ENCODE measurements at regions not wholly inside any gene's neighbourhood (a gene's known extent, or its start where the extent isn't known, plus 50 kb on each side); places are given as distances from the start of the nearest gene placed in this dataset.

DNA sequence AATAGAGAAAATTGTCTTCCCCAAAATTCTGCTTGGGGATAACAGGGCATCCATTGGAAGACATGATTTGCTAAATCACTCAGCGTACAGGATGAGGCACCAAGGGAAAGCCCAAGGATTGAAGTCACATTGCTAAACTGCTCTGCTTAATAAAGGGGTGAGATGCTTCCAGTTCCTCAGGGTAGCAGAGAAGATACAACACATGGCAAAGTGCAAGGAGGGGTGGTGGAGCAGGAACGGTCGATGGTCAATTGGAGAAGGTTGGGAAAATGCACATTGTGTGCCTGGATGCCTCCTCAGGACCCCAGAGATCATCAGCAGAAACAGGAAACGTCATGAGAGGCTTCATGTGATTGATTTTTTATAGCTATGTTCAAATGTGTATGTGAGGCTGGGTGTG is 116.3 kb upstream of the SOX1 start:
- no peak overlapping the region for H3K4me3 ChIP-seq
- no peaks in the 10 kb centered on the region for H3K9me3 ChIP-seq
- WGBS, 3 donors: 67 to 75% (median 72%) methylated on average over 4 of the region's 4 CpGs
- ATAC-seq (no peak), DNase-seq (no peak)
- TF ChIP-seq, protein P1, sequence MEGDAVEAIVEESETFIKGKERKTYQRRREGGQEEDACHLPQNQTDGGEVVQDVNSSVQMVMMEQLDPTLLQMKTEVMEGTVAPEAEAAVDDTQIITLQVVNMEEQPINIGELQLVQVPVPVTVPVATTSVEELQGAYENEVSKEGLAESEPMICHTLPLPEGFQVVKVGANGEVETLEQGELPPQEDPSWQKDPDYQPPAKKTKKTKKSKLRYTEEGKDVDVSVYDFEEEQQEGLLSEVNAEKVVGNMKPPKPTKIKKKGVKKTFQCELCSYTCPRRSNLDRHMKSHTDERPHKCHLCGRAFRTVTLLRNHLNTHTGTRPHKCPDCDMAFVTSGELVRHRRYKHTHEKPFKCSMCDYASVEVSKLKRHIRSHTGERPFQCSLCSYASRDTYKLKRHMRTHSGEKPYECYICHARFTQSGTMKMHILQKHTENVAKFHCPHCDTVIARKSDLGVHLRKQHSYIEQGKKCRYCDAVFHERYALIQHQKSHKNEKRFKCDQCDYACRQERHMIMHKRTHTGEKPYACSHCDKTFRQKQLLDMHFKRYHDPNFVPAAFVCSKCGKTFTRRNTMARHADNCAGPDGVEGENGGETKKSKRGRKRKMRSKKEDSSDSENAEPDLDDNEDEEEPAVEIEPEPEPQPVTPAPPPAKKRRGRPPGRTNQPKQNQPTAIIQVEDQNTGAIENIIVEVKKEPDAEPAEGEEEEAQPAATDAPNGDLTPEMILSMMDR (IDR thresholded peaks at IDR 0.05): no peak
- intact Hi-C loops (cut with DNase I): no loop called here
- no peak overlapping the region for H3K27ac ChIP-seq
- no peaks in the 10 kb centered on the region for H3K36me3 ChIP-seq (ENCODE audit: insufficient read depth in 1 of 2, low read depth in 1 of 2)
- H3K4me1 ChIP-seq: no peaks in the 10 kb centered on the region
- peaks cover 0 to 4% (median 0%) of the 10 kb centered on the region in 3 donors for H3K27me3 ChIP-seq (ENCODE audit: insufficient read depth in 3 of 3, low read length in 2 of 3)

- no peak for ATAC-seq
- Histone ChIP-seq H3K9me3 (no peaks in the 10 kb centered on the region), H3K27ac (no peak overlapping the region), H3K4me3 (no peak overlapping the region), H3K36me3 (ENCODE audit: insufficient read depth in 1 of 2, low read depth in 1 of 2) (no peaks in the 10 kb centered on the region), H3K27me3 (ENCODE audit: insufficient read depth in 3 of 3, low read length in 2 of 3) (peaks cover 0 to 3% (median 0%) of the 10 kb centered on the region in 3 donors), H3K4me1 (no peaks in the 10 kb centered on the region)
- TF ChIP-seq, protein P1 (IDR thresholded peaks at IDR 0.05): no peak
- intact Hi-C loops (cut with DNase I): no loop called here
- 33 to 36% (median 35%) methylated on average over 9 of the region's 9 CpGs for WGBS, 3 donors
- no peak for DNase-seq
Observed at GRCh38 chr13:111952032-111952431, 114.9 kb upstream of the SOX1 start.

- TF ChIP-seq, protein P1 (IDR thresholded peaks at IDR 0.05): no peak
- 45 to 50% (median 49%) methylated on average over 8 of the region's 8 CpGs for WGBS, 3 donors
- Histone ChIP-seq H3K27me3 (ENCODE audit: insufficient read depth in 3 of 3, low read length in 2 of 3) (peaks cover 0 to 2% (median 0%) of the 10 kb centered on the region in 3 donors), H3K9me3 (no peaks in the 10 kb centered on the region), H3K4me3 (no peak overlapping the region), H3K4me1 (no peaks in the 10 kb centered on the region), H3K27ac (no peak overlapping the region), H3K36me3 (ENCODE audit: insufficient read depth in 1 of 2, low read depth in 1 of 2) (no peaks in the 10 kb centered on the region)
- intact Hi-C loops (cut with DNase I): no loop called here
- DNase-seq: no peak
- ATAC-seq: no peak
Observed at GRCh38 chr13:111952814-111953213, 114.1 kb upstream of the SOX1 start.

GRCh38 chr13:111953546-111954178 is 113.3 kb upstream of the SOX1 start:
- WGBS, 3 donors: 81 to 86% (median 85%) methylated on average over 16 of the region's 16 CpGs
- H3K27me3 ChIP-seq (ENCODE audit: insufficient read depth in 3 of 3, low read length in 2 of 3): peaks cover 0 to 2% (median 0%) of the 10 kb centered on the region in 3 donors

More at GRCh38 chr13:111953546-111954178, 113.3 kb upstream of the SOX1 start:
- H3K36me3 ChIP-seq (ENCODE audit: insufficient read depth in 1 of 2, low read depth in 1 of 2): no peaks in the 10 kb centered on the region
- DNase-seq: no peak
- ATAC-seq: no peak
- H3K9me3 ChIP-seq: no peaks in the 10 kb centered on the region
- H3K4me1 ChIP-seq: no peaks in the 10 kb centered on the region
- no peak overlapping the region for H3K4me3 ChIP-seq
- intact Hi-C loops (cut with DNase I): no loop called here
- H3K27ac ChIP-seq: no peak overlapping the region
- TF ChIP-seq, protein P1 (IDR thresholded peaks at IDR 0.05): no peak
